HG02870 (cell line): ENCODE measurements at regions not wholly inside any gene's neighbourhood (a gene's known extent, or its start where the extent isn't known, plus 50 kb on each side); places are given as distances from the start of the nearest gene placed in this dataset.

ENCODE experiments used
- ATAC-seq: cut with Tn5 transposase; IDR thresholded peaks from one replicate; pipeline ENCODE4 v1.9.1; 2021; ENCODE audit warnings: mild to moderate bottlenecking, moderate library complexity; ENCODE audit not compliant: unreplicated experiment

DNA sequence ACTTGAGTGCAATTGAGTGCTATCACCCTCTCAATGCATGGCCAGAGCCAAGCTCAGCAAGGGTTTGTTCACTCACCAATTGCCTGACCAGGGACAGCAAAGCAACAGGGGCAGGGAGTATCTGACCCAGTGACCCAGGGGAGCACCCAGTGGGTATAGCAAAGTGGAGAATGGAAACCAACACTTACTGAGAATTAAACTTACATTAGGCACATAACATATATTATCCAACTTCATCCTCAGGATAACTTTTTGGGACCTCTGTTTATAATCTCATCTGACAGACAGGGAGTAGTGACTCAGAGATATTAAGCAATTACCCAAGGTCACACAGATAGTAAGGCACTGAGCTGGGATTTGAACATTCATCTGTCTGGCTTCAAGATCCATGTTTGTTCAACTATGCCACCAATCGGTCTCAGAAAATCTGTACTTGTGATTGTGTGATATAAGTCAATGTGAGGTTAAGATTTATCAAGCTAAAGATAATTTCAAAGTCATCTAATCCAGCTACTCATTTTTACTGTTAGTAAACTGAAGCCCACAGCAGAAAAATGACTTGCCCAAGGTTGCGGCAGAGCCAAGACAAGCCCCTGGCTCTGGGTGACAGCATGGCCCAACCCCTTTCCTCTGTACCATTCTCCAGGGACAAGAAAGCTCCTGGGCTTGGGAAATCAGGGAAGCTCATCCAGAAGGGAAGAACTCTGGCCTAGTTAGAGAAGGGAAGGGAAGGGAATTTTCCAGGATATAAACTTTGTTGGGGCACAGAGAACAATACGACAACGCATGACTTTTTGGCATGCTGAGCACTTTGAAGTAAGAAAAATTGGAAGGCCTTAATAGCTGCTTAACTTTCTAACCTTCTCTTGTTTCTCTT lies 138.0 kb upstream of the SMAD3 start:
- ATAC-seq, result no peak

DNA sequence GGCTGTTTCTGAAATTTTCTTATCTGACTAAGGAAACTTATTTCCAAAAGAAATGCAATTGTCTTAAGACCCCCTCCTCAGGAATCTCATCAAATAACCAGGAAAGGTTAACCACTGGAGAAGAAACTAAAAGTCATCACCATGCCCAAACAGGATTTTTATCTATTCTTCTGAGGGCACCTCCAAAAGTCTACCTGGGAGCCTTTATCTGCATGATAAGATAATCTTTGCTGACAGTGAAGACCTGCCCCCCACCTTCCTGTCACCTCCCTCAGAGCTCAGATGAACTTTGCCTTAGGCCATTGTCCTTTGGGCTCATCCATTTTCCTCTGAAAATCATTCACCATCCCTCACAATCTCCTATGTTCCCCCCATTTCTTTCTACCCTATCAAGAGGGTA lies 137.3 kb upstream of the SMAD3 start:
- ATAC-seq, result no peak

DNA sequence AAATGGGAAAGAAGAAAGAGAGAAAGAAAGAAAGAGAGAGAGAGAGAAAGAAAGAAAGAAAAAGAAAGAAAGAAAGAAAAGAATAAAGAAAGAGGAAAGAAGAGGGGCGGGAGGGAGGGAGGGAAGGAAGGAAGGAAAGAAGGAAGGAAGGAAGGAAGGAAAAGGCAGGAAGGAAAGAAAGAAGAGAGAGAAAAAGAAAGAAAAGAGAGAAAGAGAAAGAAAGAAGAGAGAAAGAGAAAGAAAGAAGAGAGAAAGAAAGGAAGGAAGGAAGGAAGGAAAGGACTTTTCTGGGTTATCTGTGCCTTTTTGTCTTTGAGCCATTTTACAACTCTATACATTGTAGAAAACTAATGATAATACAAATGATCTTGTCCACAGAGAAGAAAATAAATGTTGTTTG lies 136.6 kb upstream of the SMAD3 start:
- no peak for ATAC-seq

DNA sequence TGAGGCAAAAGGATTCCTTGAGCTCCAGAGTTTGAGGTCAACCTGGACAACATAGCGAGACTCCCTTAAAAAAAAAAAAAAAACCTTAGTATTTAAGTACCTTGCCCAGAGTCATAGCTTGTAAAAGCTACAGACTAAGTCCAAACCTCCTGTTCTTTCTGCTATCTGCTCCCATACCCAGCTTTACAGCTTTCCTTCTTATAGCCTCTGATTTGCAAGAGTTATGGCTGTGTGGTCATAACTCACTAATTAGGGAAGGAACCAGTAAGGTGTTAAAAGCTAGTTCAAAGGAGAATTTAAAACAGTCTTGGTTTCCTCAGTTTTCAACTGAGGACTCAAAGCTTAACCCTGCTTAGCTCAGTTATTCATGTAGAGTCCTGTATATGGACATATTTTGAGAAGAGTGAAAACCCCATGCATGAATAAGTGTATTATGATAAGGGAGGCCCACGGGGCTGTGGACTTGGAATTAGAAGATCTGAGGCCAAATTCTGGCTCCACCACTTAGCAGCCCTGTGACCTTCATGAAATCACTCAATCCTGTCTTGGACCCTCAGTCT lies 135.5 kb upstream of the SMAD3 start:
- no peak for ATAC-seq

DNA sequence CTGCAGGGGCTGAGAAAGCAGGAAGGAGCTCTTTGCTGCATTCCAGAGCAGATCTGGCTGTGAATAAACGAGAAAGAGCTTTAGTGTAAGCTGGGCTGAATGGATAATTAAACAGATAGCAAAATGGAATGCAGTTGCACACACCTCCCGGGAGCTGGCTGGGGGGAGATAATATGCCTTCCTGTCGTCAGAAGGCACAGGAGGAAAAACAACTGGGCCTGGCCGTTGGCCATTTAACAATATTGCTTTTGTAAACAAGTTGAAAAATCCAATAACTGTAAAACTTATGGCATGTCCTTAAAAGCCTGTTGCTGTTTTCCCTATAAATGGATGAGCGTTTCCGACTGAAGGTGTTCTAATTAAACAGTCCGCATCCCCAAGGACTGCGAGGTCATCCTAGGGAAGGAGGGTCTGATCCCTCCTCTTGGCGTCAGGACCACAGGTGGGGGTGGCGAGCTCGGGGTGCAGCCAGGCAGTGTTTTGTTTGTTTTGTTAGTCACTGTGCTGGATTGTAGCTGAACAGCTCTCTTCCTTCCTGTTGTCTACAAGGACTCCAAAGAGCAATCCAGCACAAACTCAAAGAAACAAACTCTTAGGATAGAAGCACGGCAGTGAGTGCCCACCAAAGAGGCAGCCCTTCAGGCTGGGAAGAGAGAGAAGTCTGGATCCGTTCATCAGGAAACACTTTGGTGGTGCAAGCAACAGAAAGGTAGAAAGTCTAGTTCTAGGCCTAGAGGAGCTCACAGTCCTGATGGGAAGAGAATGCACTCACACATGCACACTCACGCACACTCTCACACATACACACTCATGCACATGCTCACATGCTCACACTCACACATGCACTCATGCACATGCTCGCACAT lies 133.4 kb upstream of the SMAD3 start:
- no peak for ATAC-seq

DNA sequence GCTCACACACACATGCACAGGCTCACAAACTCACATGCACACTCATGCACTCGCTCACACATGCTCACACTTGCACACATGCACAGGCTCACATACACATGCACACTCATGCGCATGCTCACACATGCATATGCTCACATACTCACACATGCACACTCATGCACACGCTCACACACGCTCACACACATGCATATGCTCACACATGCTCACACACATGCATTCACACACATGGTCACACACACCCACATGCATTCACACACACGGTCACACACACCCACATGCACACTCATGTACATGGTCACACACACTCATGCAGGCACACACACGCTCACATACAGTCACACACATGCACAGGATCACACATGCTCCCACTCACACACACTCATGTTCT lies 132.8 kb upstream of the SMAD3 start:
- ATAC-seq, result no peak

DNA sequence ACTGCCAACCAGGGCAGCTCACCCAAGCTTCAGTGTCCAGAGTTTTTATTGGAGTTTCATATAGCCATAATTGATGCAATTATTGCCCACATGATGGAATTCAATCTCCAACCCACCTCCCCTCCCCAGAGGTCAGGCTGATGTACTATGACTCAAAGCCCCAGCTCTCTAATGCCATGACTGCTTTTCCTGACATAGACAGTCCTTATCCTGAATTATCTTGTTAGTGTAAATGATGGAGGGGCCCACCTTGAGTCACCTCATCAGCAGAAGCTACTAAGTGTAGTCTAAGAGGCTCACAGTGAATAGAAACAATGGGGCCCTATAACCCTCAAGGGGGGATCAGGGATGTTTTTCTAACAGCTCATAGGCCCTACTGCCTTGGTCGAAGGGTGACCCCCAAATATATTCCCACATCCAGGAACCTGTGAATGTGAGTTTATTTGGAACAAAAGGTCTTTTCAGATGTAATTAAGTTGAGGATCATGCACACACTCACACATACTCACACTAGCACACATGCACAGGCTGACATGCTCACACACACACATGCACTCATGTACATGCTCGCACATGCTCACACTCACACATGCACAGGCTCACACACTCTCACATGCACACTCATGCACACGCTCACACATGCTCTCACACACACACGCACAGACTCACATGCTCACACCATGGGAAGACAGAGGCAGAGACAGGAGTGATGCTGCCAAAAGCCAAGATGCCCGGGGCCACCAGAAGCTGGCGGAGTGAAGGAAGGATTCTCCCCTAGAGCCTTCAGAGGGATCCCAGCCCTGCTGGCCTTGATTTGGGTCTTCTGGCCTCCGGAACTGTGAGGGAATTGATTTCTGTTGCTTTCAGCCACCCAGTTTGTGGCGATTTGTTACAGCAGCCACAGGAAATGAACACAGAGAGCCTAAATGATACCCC lies 131.2 kb upstream of the SMAD3 start:
- no peak for ATAC-seq

DNA sequence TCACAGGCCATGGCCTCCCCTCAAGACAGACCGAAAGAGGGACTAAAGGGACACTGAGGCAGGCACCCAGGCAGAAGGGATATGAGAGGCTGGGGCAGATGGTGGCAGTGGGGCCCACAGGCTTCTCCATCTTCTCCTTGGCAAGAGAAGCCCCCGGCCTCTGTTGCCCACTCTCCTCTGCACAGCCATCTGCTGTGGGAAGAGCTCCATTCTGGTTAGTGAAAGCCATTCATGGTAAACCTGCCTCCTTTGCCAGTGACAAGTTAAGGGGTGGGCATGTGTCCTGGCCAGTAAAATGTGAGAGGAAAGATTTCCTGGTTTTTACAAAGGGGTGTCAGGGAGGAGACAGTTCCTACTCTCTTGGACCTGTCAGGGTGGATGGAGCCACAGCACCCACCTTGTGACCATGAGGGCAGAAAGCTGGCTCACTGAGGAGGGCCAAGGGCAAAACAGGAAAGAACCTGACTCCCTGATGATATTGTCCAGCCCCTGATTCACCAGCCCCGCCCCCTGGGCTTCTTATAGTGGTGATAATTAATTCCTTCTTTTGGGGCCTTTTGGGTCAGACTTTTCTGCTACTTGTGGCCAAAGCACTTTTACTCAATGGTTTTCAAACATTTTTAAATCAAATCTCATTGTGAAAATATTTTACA lies 130.4 kb upstream of the SMAD3 start:
- ATAC-seq, result no peak

DNA sequence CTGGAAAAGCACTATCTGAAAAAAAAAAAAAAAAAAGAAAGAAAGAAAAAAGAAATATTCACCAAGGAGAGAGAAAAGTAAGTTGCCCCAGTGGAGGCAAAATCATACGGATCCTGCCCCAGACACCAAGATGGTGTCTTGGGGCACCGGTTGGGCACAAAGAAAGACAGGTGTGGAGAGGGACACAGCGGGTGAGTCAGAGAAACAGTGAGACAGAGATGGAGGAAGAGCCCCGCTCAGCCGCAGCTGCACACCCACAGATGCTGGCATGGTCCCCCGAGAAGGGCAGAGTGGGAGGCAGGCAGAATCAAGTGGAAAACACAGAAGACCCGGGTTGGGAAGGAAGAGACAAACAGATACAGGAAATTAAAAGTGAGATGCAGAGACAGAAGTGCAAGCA lies 129.7 kb upstream of the SMAD3 start:
- no peak for ATAC-seq

DNA sequence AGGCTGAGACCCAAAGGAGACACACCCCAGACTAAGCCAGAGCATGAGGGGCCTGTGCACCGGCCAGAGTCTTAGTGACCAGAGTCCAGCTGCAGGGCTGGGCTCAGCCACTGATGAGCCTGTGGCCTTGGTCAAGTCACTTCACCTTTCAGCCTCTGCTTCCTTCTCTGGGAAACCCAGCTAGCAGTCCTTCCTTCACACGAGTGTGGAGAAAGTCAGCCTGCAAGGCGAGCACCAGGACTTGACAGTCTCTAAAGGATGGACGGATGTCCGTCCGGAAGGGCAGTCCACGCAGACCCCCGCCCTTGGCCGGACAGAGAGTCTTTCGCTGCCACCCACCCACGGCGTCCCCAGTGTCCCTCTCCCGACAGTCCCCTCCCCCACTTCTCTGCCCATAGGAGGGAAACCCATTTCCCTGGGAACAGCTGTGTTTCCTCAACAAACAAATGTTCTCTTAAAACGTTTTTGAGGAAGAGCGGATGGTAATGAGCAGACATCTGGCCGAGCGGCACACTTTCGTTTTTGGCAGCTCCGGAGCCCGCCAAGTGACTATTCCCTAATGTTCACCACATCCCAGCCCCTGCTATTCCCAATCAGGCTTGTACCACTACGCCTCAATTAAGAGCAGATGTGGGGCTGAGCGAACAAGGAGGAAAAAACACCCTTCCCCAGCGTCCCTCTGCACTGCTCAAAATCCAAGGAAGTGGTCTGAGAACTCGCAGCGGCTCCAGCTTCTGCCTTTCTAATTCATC lies 129.1 kb upstream of the SMAD3 start:
- no peak for ATAC-seq

DNA sequence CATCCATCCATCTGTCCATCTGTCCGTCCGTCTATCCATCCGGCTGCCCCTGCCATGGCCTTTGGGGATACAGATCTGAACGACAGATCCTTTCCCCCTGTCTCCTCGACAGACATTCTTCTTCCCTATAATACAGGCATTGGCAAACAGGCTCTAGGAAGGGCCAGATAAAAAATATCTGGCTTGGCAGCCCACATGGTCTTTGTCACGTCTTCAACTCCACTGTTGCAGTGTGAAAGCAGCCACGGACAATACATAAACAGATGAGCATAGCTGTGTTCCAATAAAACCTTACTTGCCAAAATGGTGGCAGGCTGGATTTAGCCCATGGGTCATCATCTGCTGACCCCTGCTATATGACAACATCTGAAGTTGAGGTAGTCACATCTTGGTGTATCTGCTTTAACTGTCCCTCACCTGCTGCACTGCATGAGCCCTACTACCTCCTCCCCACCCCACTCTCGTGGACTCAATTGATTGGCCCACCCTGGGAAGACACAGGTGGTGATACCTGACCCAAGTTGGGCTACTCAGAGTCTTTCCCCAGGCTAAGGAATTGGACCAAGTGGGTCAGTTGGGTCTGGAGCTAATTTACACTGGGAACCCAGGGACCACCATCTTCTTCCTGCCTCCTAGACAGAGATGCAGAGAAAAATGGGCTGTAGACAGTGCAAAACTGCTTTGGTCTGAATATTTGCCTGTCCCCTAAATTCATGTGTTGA lies 128.4 kb upstream of the SMAD3 start:
- no peak for ATAC-seq

DNA sequence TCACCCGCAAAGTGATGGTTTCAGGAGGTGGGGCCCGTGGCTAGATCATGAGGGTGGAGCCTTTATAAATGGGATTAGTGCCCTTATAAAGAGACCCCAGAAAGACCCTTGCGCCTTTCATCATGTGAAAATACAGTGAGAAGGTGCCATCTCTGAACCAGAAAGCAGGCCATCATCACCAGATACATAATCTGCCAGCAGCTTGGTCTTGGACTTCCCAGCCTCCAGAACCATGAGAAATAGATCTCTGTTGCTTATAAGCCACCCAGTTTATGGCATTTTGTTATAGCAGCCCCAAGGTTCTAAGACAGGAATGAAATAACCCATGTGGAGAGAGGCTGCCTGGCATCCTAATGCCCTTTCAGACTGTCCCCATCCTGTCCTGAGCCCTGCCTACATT lies 127.8 kb upstream of the SMAD3 start:
- ATAC-seq, result no peak

DNA sequence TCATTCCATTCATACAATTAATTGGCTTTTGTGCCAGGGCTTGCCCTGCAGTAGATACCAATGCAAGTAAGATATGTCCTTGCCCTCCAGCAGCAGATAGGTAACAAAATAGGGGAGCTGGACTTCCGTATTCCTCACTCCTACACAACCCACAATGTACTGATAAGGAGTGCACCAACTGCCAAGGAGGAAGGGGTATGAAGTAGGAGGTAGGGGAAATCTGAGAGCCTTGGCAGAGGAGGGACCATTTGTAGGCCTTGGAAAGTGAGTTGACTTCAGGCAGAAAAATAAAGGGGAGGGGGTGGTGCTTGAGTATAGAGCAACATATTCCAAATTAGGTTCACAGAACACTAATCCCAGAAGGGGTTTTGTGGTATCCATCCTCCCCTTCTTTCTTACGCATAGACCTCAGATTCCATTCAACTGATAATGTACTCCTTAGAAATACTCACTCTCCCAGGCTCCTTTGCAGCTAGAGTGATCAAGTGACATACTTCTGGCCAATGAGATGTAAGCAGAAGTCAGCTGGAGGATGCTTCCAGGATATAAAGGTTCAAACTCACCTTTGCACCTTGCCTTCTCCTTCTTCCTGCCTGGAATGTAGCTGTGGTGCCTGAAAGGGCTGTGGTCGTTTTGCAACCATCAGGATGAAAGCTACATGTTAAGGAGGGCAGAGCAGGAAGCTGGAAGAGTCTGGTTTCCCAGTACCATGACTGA lies 127.1 kb upstream of the SMAD3 start:
- ATAC-seq, result no peak

DNA sequence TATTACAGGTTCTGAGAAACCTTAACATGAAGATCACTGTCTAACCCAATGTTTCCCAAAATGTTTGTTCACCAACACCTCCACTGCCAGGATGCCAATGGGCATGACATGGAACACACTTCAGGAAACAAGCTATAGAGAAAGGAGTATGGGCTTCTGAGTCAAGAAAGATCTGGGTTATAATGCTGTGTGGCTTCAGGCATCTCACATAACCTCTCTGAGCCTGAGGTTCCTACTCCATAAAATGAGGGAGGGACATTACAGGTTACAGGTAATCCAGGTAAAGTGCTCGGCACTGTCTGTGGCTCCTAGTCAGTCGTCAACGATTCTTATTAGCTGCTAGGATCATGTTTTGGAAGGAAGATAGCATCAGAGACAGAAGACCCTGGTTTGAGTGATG lies 126.4 kb upstream of the SMAD3 start:
- ATAC-seq, result no peak

DNA sequence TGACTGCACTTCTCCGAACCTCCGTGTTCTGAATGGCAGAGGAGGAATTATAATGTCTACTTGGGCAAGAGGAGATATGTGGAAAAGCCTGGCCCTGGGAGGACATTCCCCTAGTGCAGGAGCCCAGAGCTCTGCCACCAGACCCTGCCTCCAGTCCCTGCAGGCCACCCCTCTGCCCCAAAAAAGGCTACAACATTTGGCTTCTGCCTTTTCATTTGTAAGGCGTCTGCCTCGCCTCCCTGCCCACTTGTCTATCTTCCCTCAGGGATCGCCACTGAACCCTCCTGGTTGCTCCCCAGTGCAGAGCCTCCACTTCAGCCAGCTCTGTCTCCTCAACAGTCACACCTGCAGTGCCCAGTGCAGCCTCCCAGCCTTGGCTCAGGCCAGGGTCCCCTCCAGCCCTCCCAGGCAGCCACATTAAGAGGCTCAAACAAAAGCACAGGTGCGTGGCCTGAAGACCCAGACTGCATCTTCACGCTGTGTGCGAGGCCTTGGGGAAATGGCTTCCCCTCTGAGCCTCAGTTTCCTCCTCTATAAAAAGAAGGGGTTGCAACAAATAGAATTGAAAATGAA lies 125.9 kb upstream of the SMAD3 start:
- no peak for ATAC-seq

DNA sequence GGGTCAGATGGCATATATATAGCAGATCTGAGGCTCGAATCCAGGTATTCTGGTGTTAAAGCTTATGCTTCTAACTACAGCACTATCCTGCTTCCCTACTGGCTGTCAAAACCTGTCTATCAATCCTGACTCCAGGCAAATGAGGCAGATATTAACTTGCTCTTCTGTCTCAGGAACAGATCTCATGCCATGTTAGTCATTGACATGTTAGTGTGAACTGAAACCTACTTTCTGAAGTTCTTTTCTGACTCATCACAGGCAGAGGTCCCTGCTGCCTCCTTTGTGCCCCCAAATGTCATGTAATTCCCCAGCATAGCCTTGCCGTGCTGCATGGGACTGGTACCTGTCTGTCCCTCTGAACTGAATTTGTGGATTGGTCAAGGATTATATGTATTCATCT lies 125.0 kb upstream of the SMAD3 start:
- ATAC-seq, result no peak

DNA sequence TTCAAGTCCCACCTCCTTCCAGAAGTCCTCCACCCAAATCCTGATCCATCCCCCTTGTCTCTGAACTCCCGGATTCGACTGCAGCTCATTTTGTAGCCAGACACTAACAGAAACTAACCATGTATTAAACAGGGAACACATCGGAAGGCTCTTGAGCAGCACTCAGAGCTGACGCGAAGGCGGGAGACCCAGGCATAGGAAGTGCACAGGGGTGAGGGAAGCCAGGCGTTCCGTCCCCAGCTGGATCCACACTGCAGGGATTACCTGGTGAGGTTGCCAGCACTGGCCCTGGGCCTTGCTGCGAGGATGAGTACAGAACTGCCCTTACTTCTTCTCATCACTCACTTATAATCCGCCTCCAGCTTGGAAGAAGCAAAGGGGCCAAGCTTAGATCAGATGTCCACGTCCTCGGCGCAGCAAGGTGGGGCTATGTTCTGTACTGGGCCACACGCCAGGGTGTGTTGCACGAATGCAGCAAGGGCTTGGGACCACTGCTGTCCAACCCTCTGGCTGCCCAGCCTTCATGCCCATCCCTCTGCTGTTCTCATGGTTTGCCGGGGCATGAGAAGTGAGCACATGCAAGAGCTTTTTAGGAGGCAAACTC lies 124.2 kb upstream of the SMAD3 start:
- ATAC-seq, result no peak
